ENCODE measurements at regions not wholly inside any gene's neighbourhood (a gene's known extent, or its start where the extent isn't known, plus 50 kb on each side); places are given as distances from the start of the nearest gene placed in this dataset.

GRCh38 chr9:80649496-80649895 lies 1039.9 kb downstream of the TLE1 start:
- no peak for DNase-seq (ENCODE audit: extremely low spot score)
- TF ChIP-seq CTCF (IDR thresholded peaks at IDR 0.05; ENCODE audit: control extremely low read depth, extremely low read depth, low read depth, missing control alignments), result no peak
- ChIA-PET CTCF (no interaction called here), POLR2A (no interaction called here)

GRCh38 chr9:80649001-80649420 lies 1040.3 kb downstream of the TLE1 start:
- no peak for TF ChIP-seq CTCF (IDR thresholded peaks at IDR 0.05; ENCODE audit: control extremely low read depth, extremely low read depth, low read depth, missing control alignments)
- POLR2A ChIA-PET, result no interaction called here
- no peak for DNase-seq (ENCODE audit: extremely low spot score)
- CTCF ChIA-PET, result no interaction called here

- ChIA-PET POLR2A (no interaction called here), CTCF (no interaction called here)
- DNase-seq (ENCODE audit: extremely low spot score), result no peak
- TF ChIP-seq CTCF (IDR thresholded peaks at IDR 0.05; ENCODE audit: control extremely low read depth, extremely low read depth, low read depth, missing control alignments), result no peak
Observed at GRCh38 chr9:80648336-80648735, 1041.0 kb downstream of the TLE1 start.

GRCh38 chr9:80646211-80646610 lies 1043.1 kb downstream of the TLE1 start:
- TF ChIP-seq CTCF (IDR thresholded peaks at IDR 0.05; ENCODE audit: control extremely low read depth, extremely low read depth, low read depth, missing control alignments), result no peak
- POLR2A ChIA-PET, result no interaction called here
- no peak for DNase-seq (ENCODE audit: extremely low spot score)
- CTCF ChIA-PET, result no interaction called here

GRCh38 chr9:80644044-80644443 lies 1045.3 kb downstream of the TLE1 start:
- ChIA-PET CTCF (no interaction called here), POLR2A (no interaction called here)
- no peak for DNase-seq (ENCODE audit: extremely low spot score)
- TF ChIP-seq CTCF (IDR thresholded peaks at IDR 0.05; ENCODE audit: control extremely low read depth, extremely low read depth, low read depth, missing control alignments), result no peak

GRCh38 chr9:80635065-80635464 lies 1054.3 kb downstream of the TLE1 start:
- DNase-seq (ENCODE audit: extremely low spot score), result no peak
- no peak for TF ChIP-seq CTCF (IDR thresholded peaks at IDR 0.05; ENCODE audit: control extremely low read depth, extremely low read depth, low read depth, missing control alignments)
- CTCF ChIA-PET, result no interaction called here
- POLR2A ChIA-PET, result no interaction called here

GRCh38 chr9:80632041-80632440 lies 1057.3 kb downstream of the TLE1 start:
- no peak for DNase-seq (ENCODE audit: extremely low spot score)
- TF ChIP-seq CTCF (IDR thresholded peaks at IDR 0.05; ENCODE audit: control extremely low read depth, extremely low read depth, low read depth, missing control alignments), result no peak
- ChIA-PET CTCF (no interaction called here), POLR2A (no interaction called here)

Measured in GM10248 (cell line).